HepG2 (cell line): ENCODE measurements at regions not wholly inside any gene's neighbourhood (a gene's known extent, or its start where the extent isn't known, plus 50 kb on each side); places are given as distances from the start of the nearest gene placed in this dataset.

Experiments
- ATAC-seq: fragments of 200-7000 bp; cut with Tn5 transposase; 3 replicates; pipeline ENCODE4 v1.9.1; 2020; ENCODE audit warnings: mild to moderate bottlenecking, moderate library complexity
- BruUV-seq: library from RNA; stranded (reverse); fragments of 400-500 nt; replicated peaks from 2 replicates; lab custom pipeline; 2021; lab: Mats Ljungman, UMichigan
- CTCF ChIA-PET: fragments of 300-600 bp; formaldehyde crosslinking; extraction: SDS; loops from one replicate; lab custom pipeline; 2021; ENCODE audit warnings: low total read pairs, inconsistent platforms, low intra/inter-chr PET ratio; lab: Yijun Ruan, JAX
- POLR2A ChIA-PET: fragments of 350-600 bp; sonication (Branson Sonifier 250); formaldehyde crosslinking; loops from one replicate; lab custom pipeline; 2020; ENCODE audit warnings: antibody characterized with exemption, inconsistent platforms; lab: Yijun Ruan, JAX
- DNase-seq: peaks from one replicate; pipeline ENCODE4 v3.0.0-alpha.2; 2015; ENCODE audit warnings: low spot score
- FAIRE-seq: peaks from 3 replicates; lab custom pipeline; 2011; peaks lifted over from hg19 to GRCh38; lab: Jason Lieb, UNC
- H2AFZ ChIP-seq: one replicate; pipeline ENCODE4 v1.6.1; 2011; ENCODE audit warnings: low read length, inconsistent platforms
- H3K27ac ChIP-seq: fragments of 300-600 bp; 3 replicates; pipeline ENCODE4 v1.8.0; 2011; ENCODE audit warnings: mixed run types, mild to moderate bottlenecking, mixed read lengths, low read length, inconsistent platforms; ENCODE audit not compliant: insufficient read depth; ENCODE audit errors: extremely low read length
- H3K27me3 ChIP-seq, 2 experiments: fragments of 200-600 bp in 1 of 2; 2 replicates in 1 of 2; 3 replicates in 1 of 2; pipeline versions ENCODE4 v1.6.0 to v1.8.0; 2011; ENCODE audit warnings: low read length in 2 of 2, mild to moderate bottlenecking in 2 of 2, moderate library complexity in 2 of 2, inconsistent platforms in 1 of 2; ENCODE audit not compliant: insufficient read depth in 2 of 2, control insufficient read depth in 1 of 2
- H3K36me3 ChIP-seq, 2 experiments: fragments of 200-600 bp in 1 of 2; replicated peaks in 1 of 2; 2 replicates in 1 of 2; 3 replicates in 1 of 2; pipeline versions ENCODE4 v1.5.1 to v1.8.0; 2011; ENCODE audit warnings: low read length in 2 of 2, inconsistent platforms in 1 of 2; ENCODE audit not compliant: insufficient read depth in 2 of 2, control insufficient read depth in 1 of 2
- H3K4me1 ChIP-seq: 2 replicates; pipeline ENCODE4 v1.5.1; 2012; ENCODE audit warnings: low read length, inconsistent platforms; ENCODE audit not compliant: insufficient read depth
- H3K4me2 ChIP-seq: 2 replicates; pipeline ENCODE4 v1.6.0; 2011; ENCODE audit warnings: low read depth, low read length, inconsistent platforms
- H3K4me3 ChIP-seq, 3 experiments: fragments of 200-600 bp in 1 of 3; sonication (generic), shearing (Covaris generic) in 1 of 3; replicated peaks in 1 of 3; 2 replicates each; pipeline ENCODE4 v1.5.1; 2011 to 2016; ENCODE audit warnings: low read length in 3 of 3, inconsistent platforms in 2 of 3, low read depth in 2 of 3, mild to moderate bottlenecking in 2 of 3, control low read depth in 1 of 3, mixed read lengths in 1 of 3; ENCODE audit not compliant: insufficient read depth in 1 of 3
- H3K79me2 ChIP-seq: one replicate; pipeline ENCODE4 v1.6.1; 2011; ENCODE audit warnings: low read length, inconsistent platforms; ENCODE audit not compliant: insufficient read depth
- H3K9ac ChIP-seq: 2 replicates; pipeline ENCODE4 v1.6.0; 2011; ENCODE audit warnings: mild to moderate bottlenecking, low read depth, low read length, inconsistent platforms; ENCODE audit not compliant: insufficient read depth
- H3K9me3 ChIP-seq: 2 replicates; pipeline ENCODE4 v1.5.1; 2012; ENCODE audit warnings: mild to moderate bottlenecking, low read length
- H4K20me1 ChIP-seq: 2 replicates; pipeline ENCODE4 v1.6.0; 2011; ENCODE audit warnings: inconsistent platforms, mild to moderate bottlenecking, low read length, moderate library complexity; ENCODE audit not compliant: insufficient read depth
- CENPT ChIP-seq: sonication (generic); formaldehyde crosslinking; IDR thresholded peaks from 2 replicates; pipeline ENCODE4 v1.8.0; 2022; ENCODE audit warnings: low read depth, mild to moderate bottlenecking, moderate library complexity, missing genetic modification reagents
- ELF4 ChIP-seq: sonication (generic); formaldehyde crosslinking; IDR thresholded peaks from 2 replicates; pipeline ENCODE4 v1.5.0; 2020; ENCODE audit warnings: missing genetic modification reagents, mild to moderate bottlenecking, moderate library complexity, borderline replicate concordance
- MAZ ChIP-seq, 2 experiments: sonication (generic) in 1 of 2; formaldehyde crosslinking in 1 of 2; IDR thresholded peaks; 2 replicates each; pipeline versions ENCODE4 v1.5.0 to v1.6.1; 2012 to 2020; ENCODE audit warnings: low read depth in 2 of 2, mild to moderate bottlenecking in 2 of 2, borderline replicate concordance in 1 of 2, improper control_type of control experiment in 1 of 2, low read length in 1 of 2, missing genetic modification reagents in 1 of 2, moderate library complexity in 1 of 2
- NCOA5 ChIP-seq: sonication (generic); formaldehyde crosslinking; IDR thresholded peaks from 2 replicates; pipeline ENCODE4 v1.4.0; 2020; ENCODE audit warnings: missing genetic modification reagents
- PPARG ChIP-seq: conservative IDR thresholded peaks from 2 replicates; pipeline ENCODE4 v1.6.1; 2016; ENCODE audit warnings: missing biosample characterization, missing genetic modification reagents
- RFX3 ChIP-seq: IDR thresholded peaks from 2 replicates; pipeline ENCODE4 v1.6.1; 2016; ENCODE audit warnings: missing biosample characterization, missing genetic modification reagents
- RXRA ChIP-seq: sonication (generic); formaldehyde crosslinking; IDR thresholded peaks from 2 replicates; pipeline ENCODE4 v1.5.1; 2020; ENCODE audit warnings: missing genetic modification reagents
- SOX5 ChIP-seq: IDR thresholded peaks from 2 replicates; pipeline ENCODE4 v1.6.1; 2016; ENCODE audit warnings: borderline replicate concordance
- ZKSCAN5 ChIP-seq: sonication (generic); formaldehyde crosslinking; IDR thresholded peaks from 2 replicates; pipeline ENCODE4 v1.5.1; 2020; ENCODE audit warnings: mild to moderate bottlenecking, missing genetic modification reagents
- ZSCAN25 ChIP-seq: sonication (generic); formaldehyde crosslinking; IDR thresholded peaks from 2 replicates; pipeline ENCODE4 v1.8.0; 2022; ENCODE audit warnings: mild to moderate bottlenecking, missing genetic modification reagents
- WGBS: methylation state at CpG from one replicate; pipeline ENCODE4 v1.1.6; 2017; ENCODE audit warnings: low lambda C conversion rate; 5-methylcytosine and 5-hydroxymethylcytosine counted together
- in situ Hi-C: cut with HindIII; loops from 2 replicates; pipeline ENCODE4 v1.10.0; 2017; ENCODE audit warnings: low pct_unique_long_range_greater_than_20kb; ENCODE audit not compliant: extremely low pct_ligation_motif_present
- intact Hi-C: fragments of 100-400 bp; cut with micrococcal nuclease; formaldehyde crosslinking; loops from one replicate; pipeline ENCODE4 v1.10.0; 2022; ENCODE audit not compliant: unreplicated experiment
- TF ChIP-seq, protein P1 (sequence below): sonication (generic); formaldehyde crosslinking; IDR thresholded peaks from 2 replicates; pipeline ENCODE4 v1.4.0; 2020; ENCODE audit warnings: missing genetic modification reagents, low read depth, mild to moderate bottlenecking, borderline replicate concordance

DNA sequence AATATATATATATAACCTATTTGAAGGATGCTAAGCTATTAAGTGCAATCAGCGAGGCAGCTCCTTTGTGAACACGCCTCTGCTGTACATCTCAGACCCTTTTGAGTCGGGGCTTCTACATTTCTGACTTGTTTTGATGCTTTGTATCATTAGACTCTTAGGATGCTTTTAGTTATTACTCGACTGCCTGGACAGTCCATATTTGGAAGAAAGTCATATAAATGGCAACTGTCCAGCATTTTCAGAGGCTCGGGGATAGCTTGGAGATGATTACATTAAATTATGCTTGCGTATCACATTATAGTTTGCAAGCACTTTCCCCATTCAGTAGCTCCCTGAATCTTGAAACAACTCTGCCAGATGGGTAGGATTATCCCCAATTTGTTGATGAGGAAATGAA, 257.9 kb downstream of the PTEN start:
- no TSS peak for BruUV-seq
- no peaks in the 10 kb centered on the region for H3K79me2 ChIP-seq
- H3K36me3 ChIP-seq: no peaks in the 10 kb centered on the region
- no peak overlapping the region for H2AFZ ChIP-seq
- no peaks in the 10 kb centered on the region for H3K4me1 ChIP-seq
- ATAC-seq (no peak), DNase-seq (no peak), FAIRE-seq (no peak)
- intact Hi-C loops: no loop called here
- H3K4me3 ChIP-seq: no peak overlapping the region
- no peaks in the 10 kb centered on the region for H3K9me3 ChIP-seq
- H3K27me3 ChIP-seq: peaks cover 2 to 4% of the 10 kb centered on the region in 2 experiments; a peak in 2 of 5 replicates
- TF ChIP-seq ZKSCAN5 (CRISPR knock-in tag) (no peak), RXRA (CRISPR knock-in tag) (no peak), PPARG (CRISPR knock-in tag) (no peak), ZSCAN25 (no peak), MAZ (IDR thresholded peaks at IDR 0.05; ENCODE audit: borderline replicate concordance, low read depth, low read length) (no peak), MAZ (CRISPR knock-in tag; IDR thresholded peaks at IDR 0.05; ENCODE audit: low read depth) (no peak), RFX3 (CRISPR knock-in tag) (no peak), CENPT (CRISPR knock-in tag) (no peak), ELF4 (CRISPR knock-in tag) (no peak), SOX5 (CRISPR knock-in tag) (no peak)
- H4K20me1 ChIP-seq: no peaks in the 10 kb centered on the region
- H3K4me2 ChIP-seq: no peak overlapping the region
- ChIA-PET CTCF (no interaction called here), POLR2A (no interaction called here)
- in situ Hi-C loops: loop anchor here (25.0 kb wide), 1 partner anchor 459 kb away; the partner anchor contains the start of gene PAPSS2
- no peak overlapping the region for H3K9ac ChIP-seq
- H3K27ac ChIP-seq: no peak overlapping the region
- WGBS: 10% methylated on average over 6 of the region's 6 CpGs

- H4K20me1 ChIP-seq: no peaks in the 10 kb centered on the region
- H3K36me3 ChIP-seq: no peaks in the 10 kb centered on the region
- in situ Hi-C loops (loop anchor here (25.0 kb wide), 1 partner anchor 460 kb away; the partner anchor contains the start of gene PAPSS2), intact Hi-C loops (no loop called here)
- FAIRE-seq: no peak
- no peaks in the 10 kb centered on the region for H3K4me1 ChIP-seq
- H2AFZ ChIP-seq: no peak overlapping the region
- POLR2A ChIA-PET: no interaction called here
- H3K27me3 ChIP-seq: peaks cover 2 to 4% of the 10 kb centered on the region in 2 experiments; a peak in 2 of 5 replicates
- 36% methylated on average over 7 of the region's 7 CpGs for WGBS
- BruUV-seq: no TSS peak
- H3K79me2 ChIP-seq: no peaks in the 10 kb centered on the region
- no peak for DNase-seq
- no peak overlapping the region for H3K9ac ChIP-seq
- no peak for ATAC-seq
- H3K27ac ChIP-seq: no peak overlapping the region
- no peak overlapping the region for H3K4me3 ChIP-seq
- no peaks in the 10 kb centered on the region for H3K9me3 ChIP-seq
- TF ChIP-seq, protein P1, sequence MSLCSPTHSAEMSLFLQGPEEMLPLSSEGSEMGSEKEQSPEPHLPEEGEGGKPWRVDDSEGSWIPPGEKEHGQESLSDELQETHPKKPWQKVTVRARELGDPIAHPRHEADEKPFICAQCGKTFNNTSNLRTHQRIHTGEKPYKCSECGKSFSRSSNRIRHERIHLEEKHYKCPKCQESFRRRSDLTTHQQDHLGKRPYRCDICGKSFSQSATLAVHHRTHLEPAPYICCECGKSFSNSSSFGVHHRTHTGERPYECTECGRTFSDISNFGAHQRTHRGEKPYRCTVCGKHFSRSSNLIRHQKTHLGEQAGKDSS (CRISPR knock-in tag): no peak
- no peak for TF ChIP-seq NCOA5 (CRISPR knock-in tag)
- TF ChIP-seq, all 625 proteins: peak for 0
- no peak overlapping the region for H3K4me2 ChIP-seq
- CTCF ChIA-PET: no interaction called here
These were observed 258.7 kb downstream of the PTEN start for GRCh38 chr10:88122145-88122544.
